ENCODE measurements at regions not wholly inside any gene's neighbourhood (a gene's known extent, or its start where the extent isn't known, plus 50 kb on each side); places are given as distances from the start of the nearest gene placed in this dataset.

DNA sequence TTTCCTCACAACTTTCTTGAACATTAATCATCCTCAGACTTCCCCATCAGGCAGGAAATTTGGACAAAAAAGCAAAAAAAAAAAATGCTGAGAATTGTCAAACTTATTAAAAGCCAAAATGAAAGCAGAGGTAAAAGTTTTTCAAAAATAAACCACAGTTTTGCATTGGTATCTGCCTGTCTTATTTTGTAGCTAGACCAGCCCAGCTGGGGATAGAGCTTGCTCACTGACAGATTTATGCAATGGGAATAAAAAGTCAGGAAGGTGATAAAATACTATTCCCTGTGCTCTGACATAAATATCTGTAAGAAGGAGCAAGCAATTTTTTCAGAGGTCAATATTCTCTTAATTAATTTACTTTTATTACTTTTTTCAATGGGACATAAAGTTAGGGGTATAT is 1006.7 kb upstream of the ALCAM start:
- TF ChIP-seq POLR2A (IDR thresholded peaks at IDR 0.05) (no peak), EP300 (IDR thresholded peaks at IDR 0.05) (no peak), POLR2AphosphoS5 (IDR thresholded peaks at IDR 0.05) (no peak)
- TF ChIP-seq, protein P1, sequence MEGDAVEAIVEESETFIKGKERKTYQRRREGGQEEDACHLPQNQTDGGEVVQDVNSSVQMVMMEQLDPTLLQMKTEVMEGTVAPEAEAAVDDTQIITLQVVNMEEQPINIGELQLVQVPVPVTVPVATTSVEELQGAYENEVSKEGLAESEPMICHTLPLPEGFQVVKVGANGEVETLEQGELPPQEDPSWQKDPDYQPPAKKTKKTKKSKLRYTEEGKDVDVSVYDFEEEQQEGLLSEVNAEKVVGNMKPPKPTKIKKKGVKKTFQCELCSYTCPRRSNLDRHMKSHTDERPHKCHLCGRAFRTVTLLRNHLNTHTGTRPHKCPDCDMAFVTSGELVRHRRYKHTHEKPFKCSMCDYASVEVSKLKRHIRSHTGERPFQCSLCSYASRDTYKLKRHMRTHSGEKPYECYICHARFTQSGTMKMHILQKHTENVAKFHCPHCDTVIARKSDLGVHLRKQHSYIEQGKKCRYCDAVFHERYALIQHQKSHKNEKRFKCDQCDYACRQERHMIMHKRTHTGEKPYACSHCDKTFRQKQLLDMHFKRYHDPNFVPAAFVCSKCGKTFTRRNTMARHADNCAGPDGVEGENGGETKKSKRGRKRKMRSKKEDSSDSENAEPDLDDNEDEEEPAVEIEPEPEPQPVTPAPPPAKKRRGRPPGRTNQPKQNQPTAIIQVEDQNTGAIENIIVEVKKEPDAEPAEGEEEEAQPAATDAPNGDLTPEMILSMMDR (IDR thresholded peaks at IDR 0.05) = no peak

Measured in sigmoid colon (tissue), 4 donors.